NCI-H2227 (cell line): ENCODE measurements at regions not wholly inside any gene's neighbourhood (a gene's known extent, or its start where the extent isn't known, plus 50 kb on each side); places are given as distances from the start of the nearest gene placed in this dataset.
"Not testable (repeated sequence)": the region's sequence is repeated elsewhere in the genome, so short reads cannot be mapped to it uniquely, and the experiment has no call there.

Experiments used
- DNase-seq: peaks from one replicate; lab custom pipeline; 2025; ENCODE audit not compliant: unreplicated experiment; lab: John Stamatoyannopoulos, UW

DNA sequence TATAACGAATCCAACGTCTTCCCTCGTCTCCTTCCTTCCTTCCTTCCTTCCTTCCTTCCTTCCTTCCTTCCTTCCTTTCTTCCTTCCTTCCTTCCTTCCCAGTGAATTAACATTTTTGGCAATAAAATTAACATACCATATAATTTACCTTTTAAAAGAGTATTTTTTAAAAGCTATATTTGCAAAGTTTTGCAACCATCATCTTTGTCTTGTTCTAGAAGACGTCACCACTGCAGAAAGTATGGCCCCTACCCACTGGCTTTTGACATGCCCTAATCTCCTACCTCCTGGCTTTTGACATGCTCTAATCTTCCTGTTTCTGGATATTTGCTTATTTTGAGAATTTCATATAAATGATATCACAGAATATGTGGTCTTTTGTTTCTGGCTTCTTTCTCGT, 1023.9 kb upstream of the ZEB2 start:
- no peak for DNase-seq

DNA sequence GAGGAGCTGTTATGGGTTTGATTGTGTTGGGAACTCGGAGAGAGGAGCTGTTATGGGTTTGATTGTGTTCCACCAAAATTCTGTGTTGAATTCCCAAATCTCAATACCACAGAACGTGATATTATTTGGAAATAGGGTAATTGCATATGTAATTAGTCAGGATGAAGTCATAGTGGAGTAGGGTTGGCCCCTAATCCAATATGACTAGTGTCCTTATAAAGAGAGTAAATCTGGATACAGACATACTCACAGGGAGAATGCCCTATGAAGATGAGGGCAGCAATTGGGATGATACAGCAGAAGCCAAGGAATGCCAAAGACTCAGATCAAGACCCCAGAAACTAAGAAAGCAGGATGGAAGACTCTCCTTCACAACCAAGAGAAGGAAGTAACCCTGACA, 1023.2 kb upstream of the ZEB2 start:
- DNase-seq, result no peak

GRCh38 chr2:145541028-145541427, 1021.1 kb upstream of the ZEB2 start:
- DNase-seq, result no peak

GRCh38 chr2:145538661-145539350, 1018.9 kb upstream of the ZEB2 start:
- DNase-seq, result no peak

- DNase-seq, result no peak
These were observed 1010.7 kb upstream of the ZEB2 start for GRCh38 chr2:145530653-145531052.

GRCh38 chr2:145524836-145525235, 1004.9 kb upstream of the ZEB2 start:
- no peak for DNase-seq

GRCh38 chr2:145524303-145524702, 1004.4 kb upstream of the ZEB2 start:
- DNase-seq, result no peak

DNA sequence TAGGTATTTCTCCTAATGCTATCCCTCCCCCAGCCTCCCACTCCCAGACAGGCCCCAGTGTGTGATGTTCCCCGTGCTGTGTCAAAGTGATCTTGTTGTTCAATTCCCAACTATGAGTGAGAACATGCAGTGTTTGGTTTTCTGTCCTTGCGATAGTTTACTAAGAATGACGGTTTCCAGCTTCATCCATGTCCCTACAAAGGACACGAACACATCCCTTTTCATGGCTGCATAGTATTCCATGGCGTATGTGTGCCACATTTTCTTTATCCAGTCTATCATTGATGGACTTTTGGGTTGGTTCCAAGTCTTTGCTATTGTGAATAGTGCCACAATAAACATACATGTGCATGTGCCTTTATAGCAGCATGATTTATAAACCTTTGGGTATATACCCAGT, 999.3 kb upstream of the ZEB2 start:
- not testable (repeated sequence) for DNase-seq

- DNase-seq, result no peak
These were observed 992.0 kb upstream of the ZEB2 start for GRCh38 chr2:145511946-145512345.

DNA sequence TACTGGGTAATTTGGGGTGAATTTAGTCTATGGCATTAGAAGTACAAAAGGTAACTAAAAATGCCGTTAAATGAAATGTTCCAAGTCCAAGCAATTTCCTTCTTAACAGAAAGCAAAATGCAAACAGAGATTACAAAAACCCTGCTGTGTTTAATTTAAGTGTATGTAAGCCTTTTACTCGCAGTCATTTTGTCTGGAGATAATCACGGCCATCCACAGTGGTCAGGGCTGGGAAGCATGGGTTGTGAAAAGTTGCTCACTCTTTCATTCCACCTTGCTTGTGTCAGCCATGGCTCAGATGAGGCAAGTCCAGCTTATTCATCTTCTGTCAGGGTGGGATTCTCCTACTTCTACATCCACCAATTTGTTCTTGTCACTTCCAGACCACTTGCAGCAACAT, 983.6 kb upstream of the ZEB2 start:
- no peak for DNase-seq

- DNase-seq, result no peak
These were observed 982.0 kb upstream of the ZEB2 start for GRCh38 chr2:145501920-145502319.

- no peak for DNase-seq
These were observed 975.7 kb upstream of the ZEB2 start for GRCh38 chr2:145495590-145495989.

DNA sequence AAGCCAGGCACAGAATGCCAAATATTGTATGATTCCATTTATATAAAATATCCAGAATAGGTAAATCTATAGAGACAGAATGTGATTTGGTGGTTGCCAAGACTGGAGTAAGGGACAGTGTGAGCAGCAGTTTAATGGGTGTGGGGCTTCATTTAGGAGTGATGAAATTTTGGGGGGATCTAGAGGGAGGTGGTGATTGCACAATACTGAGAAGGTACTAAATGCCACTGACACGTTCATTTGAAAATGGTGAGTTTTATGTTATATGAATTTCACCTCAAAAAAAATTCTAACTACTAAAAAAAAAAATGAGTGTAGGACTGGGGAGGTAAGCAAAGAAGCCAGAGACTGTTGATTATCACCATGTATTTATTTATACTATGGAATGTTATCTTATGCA, 974.5 kb upstream of the ZEB2 start:
- no peak for DNase-seq

- no peak for DNase-seq
These were observed 968.7 kb upstream of the ZEB2 start for GRCh38 chr2:145488571-145488970.

GRCh38 chr2:145484448-145485097, 964.7 kb upstream of the ZEB2 start:
- no peak for DNase-seq

GRCh38 chr2:145483854-145484253, 963.9 kb upstream of the ZEB2 start:
- DNase-seq, result no peak

DNA sequence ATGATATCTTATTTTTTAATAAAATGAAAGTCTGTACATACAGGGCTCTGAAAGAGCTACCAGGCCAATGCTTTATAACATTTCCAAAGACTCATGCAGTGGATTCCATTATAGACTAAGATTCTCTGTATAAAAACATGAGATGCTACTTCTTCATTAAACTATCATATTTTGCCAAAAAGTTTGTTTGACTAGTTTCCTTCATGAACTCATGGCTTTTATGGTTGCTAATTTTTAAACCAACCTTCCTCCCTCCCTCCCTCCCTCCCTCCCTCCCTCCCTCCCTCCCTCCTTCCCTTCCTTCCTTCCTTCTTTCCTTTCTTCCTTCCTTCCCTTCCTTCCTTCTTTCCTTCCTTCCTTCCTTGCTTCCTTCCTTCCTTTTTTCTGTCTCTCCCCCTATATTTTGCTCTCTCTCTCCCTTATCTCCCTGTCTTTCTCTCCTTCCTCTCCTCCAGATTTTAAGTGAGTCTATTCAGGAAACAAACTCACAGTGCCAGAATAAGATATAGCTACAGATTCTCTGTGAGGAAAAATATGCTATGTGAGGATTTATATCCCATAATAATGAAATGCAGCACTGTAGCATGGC, 961.5 kb upstream of the ZEB2 start:
- no peak for DNase-seq

- no peak for DNase-seq
These were observed 944.9 kb upstream of the ZEB2 start for GRCh38 chr2:145464866-145465265.

- no peak for DNase-seq
These were observed 940.2 kb upstream of the ZEB2 start for GRCh38 chr2:145460112-145460511.

DNA sequence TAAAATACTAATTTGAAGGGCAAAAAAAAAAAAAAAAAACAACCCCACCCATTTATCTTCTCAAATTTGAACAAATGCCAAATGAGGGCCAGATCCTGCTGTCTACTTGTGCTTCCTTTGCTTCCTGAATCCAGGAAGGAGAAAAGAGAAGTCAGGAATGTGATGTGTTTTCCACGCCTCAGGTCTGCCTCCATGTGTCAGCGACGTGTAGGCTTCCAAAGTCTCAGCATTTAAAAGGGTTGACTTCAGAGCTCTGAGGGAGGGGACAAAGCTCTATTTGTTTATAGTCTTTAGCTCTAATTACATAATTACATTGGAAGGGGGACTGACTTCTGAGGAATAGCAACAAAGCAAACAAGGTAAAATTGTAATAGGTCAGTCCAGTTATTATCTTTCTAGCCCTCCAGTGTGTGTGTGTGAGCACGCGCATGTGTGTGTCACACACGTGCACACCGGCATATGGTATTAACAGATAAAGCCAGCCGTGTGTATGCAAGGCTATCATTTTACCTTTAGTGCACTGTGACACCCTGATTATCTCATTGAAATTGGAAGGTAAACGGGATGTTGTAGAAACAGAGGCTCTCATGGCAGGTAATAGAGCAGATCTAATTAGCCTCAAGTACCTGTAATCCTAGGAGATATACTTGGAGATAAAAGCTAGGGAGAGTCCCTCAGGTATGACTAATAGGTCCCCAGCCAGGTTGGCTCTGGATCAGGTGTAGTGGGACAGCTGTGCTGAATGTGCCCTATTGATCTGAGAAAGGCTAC, 911.4 kb upstream of the ZEB2 start:
- DNase-seq, result no peak

- no peak for DNase-seq
These were observed 903.9 kb upstream of the ZEB2 start for GRCh38 chr2:145423809-145424208.

DNA sequence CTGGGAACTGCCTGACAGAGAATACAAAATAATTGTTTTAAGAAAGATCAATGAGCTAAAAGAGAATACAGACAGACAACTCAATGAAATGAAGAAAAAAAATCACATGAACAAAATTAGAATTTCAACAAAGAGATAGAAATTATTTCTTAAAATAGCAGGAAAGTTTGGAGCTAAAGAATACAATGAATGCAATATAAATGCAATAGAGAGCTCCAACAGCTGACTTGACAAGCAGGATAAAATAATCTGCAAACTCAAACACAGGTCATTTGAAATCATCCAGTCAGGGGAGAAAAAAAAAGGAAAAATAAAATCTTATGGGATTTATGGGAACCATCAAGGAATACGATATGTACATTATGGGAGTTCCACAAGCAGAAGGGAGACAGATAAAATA, 902.7 kb upstream of the ZEB2 start:
- DNase-seq, result no peak
